ENCODE measurements at regions not wholly inside any gene's neighbourhood (a gene's known extent, or its start where the extent isn't known, plus 50 kb on each side); places are given as distances from the start of the nearest gene placed in this dataset.
"Not testable (repeated sequence)": the region's sequence is repeated elsewhere in the genome, so short reads cannot be mapped to it uniquely, and the experiment has no call there.

DNA sequence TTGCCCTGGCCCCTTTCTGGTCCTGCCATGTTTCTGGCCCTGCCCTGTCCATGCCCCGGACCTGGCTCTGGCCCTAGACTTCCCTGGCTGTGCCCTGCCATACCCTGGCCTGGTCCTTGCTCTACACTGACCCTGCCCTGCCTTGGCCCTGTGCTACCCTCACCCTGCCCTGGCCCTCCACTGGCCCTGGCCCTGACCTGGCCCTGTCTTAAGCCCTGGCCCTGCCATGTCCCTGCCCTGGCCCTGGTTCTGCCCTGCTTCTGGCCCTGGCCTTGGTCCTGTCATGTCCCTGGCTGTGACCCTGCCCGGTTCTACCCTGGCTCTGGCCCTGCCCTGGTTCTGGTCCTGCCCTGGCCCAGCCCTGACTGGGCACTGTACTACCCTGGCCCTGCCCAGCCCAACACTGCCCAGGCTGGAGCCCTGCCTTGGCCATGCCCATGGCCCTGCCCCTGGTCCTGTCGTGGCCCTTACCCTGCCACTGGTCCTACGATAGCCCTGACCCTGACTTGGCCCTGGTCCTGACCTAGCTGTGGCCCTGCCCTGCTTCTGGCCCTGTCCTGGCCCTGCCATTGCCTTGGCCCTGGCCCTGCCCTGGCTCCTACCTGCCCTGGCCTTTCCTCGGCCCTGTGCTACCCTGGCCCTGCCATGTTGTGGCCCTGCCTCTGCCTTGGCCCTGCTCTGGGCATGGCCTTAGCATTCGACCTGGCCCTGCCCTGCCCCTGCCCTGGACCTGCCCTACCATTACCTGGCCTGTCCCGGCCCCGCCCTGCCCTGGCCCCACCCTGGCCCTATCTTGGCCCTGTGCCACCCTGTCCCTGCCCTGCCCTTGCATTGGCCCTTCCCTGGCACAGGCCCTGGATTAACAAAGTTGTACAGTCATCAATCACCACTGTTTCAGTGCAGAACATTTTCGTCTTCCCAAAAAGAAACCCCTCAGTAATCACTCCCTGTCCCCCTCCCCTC is 223.5 kb downstream of the LIPI start:
- not testable (repeated sequence) for H2AFZ ChIP-seq (ENCODE audit: low read length); H3F3A ChIP-seq (ENCODE audit: low read depth); H3K9me2 ChIP-seq (replicated peaks; ENCODE audit: low read depth, low read length); H3K9ac ChIP-seq (ENCODE audit: low read depth, low read length, poor library complexity, severe bottlenecking); H3K4me2 ChIP-seq (ENCODE audit: low read depth, low read length, poor library complexity, severe bottlenecking); H3K4me3 ChIP-seq (ENCODE audit: low read length, poor library complexity, severe bottlenecking); H3K36me3 ChIP-seq (ENCODE audit: insufficient read depth, low read length); H3K9me3 ChIP-seq (ENCODE audit: insufficient read depth, low read depth, low read length); H3K4me1 ChIP-seq (ENCODE audit: insufficient read depth, low read length, poor library complexity, severe bottlenecking); H3K27me3 ChIP-seq (ENCODE audit: insufficient read depth, low read length, poor library complexity, severe bottlenecking); H4K20me1 ChIP-seq (ENCODE audit: insufficient read depth, low read length, poor library complexity, severe bottlenecking); H3K79me2 ChIP-seq (ENCODE audit: insufficient read depth, low read length)

GRCh38 chr21:13985865-13986863 is 224.6 kb downstream of the LIPI start:
- H3K9me3 ChIP-seq (ENCODE audit: insufficient read depth, low read depth, low read length); H3K27me3 ChIP-seq (ENCODE audit: insufficient read depth, low read length, poor library complexity, severe bottlenecking); H3K4me1 ChIP-seq (ENCODE audit: insufficient read depth, low read length, poor library complexity, severe bottlenecking); H3K9ac ChIP-seq (ENCODE audit: low read depth, low read length, poor library complexity, severe bottlenecking); H3F3A ChIP-seq (ENCODE audit: low read depth); H2AFZ ChIP-seq (ENCODE audit: low read length); H3K4me3 ChIP-seq (ENCODE audit: low read length, poor library complexity, severe bottlenecking); H3K9me2 ChIP-seq (replicated peaks; ENCODE audit: low read depth, low read length); H3K4me2 ChIP-seq (ENCODE audit: low read depth, low read length, poor library complexity, severe bottlenecking); H4K20me1 ChIP-seq (ENCODE audit: insufficient read depth, low read length, poor library complexity, severe bottlenecking); H3K79me2 ChIP-seq (ENCODE audit: insufficient read depth, low read length); H3K36me3 ChIP-seq (ENCODE audit: insufficient read depth, low read length): not testable (repeated sequence)

DNA sequence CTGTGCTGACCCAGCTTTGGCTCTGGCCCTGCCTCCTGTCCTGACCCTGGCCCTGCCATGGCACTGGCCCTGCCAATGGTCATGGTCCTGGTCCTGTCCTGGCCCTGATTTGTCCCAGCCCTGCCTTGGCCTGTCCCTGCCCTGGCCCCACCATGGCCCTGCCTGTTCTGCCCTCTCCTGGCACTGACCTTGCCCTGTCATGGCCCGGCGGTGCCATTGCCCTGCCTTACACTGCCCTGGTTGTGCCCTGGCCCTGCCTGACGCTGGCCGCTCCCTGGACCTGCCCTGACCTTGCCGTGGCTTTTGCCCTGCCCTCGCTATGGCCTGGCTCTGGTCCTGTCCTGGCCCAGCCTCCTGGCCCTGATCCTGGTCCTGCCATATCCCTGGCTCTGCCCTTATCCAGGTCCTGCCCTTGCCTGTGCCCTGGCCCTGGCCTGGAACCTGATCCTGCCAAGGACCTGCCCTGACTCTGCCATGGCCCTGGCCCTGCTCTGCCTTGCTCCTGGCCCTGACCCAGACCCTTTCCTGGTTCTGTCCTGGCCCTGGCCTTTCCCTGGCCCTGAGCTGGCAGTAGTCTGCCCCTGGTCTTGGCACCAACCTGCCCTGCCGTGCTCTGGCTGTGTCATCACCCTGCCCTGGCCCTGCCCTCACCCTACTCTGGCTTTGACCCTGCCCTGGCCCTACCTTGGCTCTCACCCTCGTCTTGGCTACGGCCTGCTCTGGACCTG is 225.5 kb downstream of the LIPI start:
- H3K4me3 ChIP-seq (ENCODE audit: low read length, poor library complexity, severe bottlenecking); H2AFZ ChIP-seq (ENCODE audit: low read length); H3K9ac ChIP-seq (ENCODE audit: low read depth, low read length, poor library complexity, severe bottlenecking); H3K4me2 ChIP-seq (ENCODE audit: low read depth, low read length, poor library complexity, severe bottlenecking); H3K9me3 ChIP-seq (ENCODE audit: insufficient read depth, low read depth, low read length); H3F3A ChIP-seq (ENCODE audit: low read depth); H4K20me1 ChIP-seq (ENCODE audit: insufficient read depth, low read length, poor library complexity, severe bottlenecking); H3K36me3 ChIP-seq (ENCODE audit: insufficient read depth, low read length); H3K27me3 ChIP-seq (ENCODE audit: insufficient read depth, low read length, poor library complexity, severe bottlenecking); H3K4me1 ChIP-seq (ENCODE audit: insufficient read depth, low read length, poor library complexity, severe bottlenecking); H3K79me2 ChIP-seq (ENCODE audit: insufficient read depth, low read length); H3K9me2 ChIP-seq (replicated peaks; ENCODE audit: low read depth, low read length): not testable (repeated sequence)

- H3K79me2 ChIP-seq (ENCODE audit: insufficient read depth, low read length); H3K27me3 ChIP-seq (ENCODE audit: insufficient read depth, low read length, poor library complexity, severe bottlenecking); H3K9me3 ChIP-seq (ENCODE audit: insufficient read depth, low read depth, low read length); H3K36me3 ChIP-seq (ENCODE audit: insufficient read depth, low read length); H3K9me2 ChIP-seq (replicated peaks; ENCODE audit: low read depth, low read length); H3K4me1 ChIP-seq (ENCODE audit: insufficient read depth, low read length, poor library complexity, severe bottlenecking); H3K4me3 ChIP-seq (ENCODE audit: low read length, poor library complexity, severe bottlenecking); H3K9ac ChIP-seq (ENCODE audit: low read depth, low read length, poor library complexity, severe bottlenecking); H3F3A ChIP-seq (ENCODE audit: low read depth); H4K20me1 ChIP-seq (ENCODE audit: insufficient read depth, low read length, poor library complexity, severe bottlenecking); H3K4me2 ChIP-seq (ENCODE audit: low read depth, low read length, poor library complexity, severe bottlenecking); H2AFZ ChIP-seq (ENCODE audit: low read length): not testable (repeated sequence)
Measured at GRCh38 chr21:13984728-13985127, 226.0 kb downstream of the LIPI start.

GRCh38 chr21:13981176-13982087 is 229.3 kb downstream of the LIPI start:
- H3K9me3 ChIP-seq (ENCODE audit: insufficient read depth, low read depth, low read length); H3K79me2 ChIP-seq (ENCODE audit: insufficient read depth, low read length); H3K36me3 ChIP-seq (ENCODE audit: insufficient read depth, low read length); H3K9ac ChIP-seq (ENCODE audit: low read depth, low read length, poor library complexity, severe bottlenecking); H3K4me1 ChIP-seq (ENCODE audit: insufficient read depth, low read length, poor library complexity, severe bottlenecking); H2AFZ ChIP-seq (ENCODE audit: low read length); H3K4me3 ChIP-seq (ENCODE audit: low read length, poor library complexity, severe bottlenecking); H3K9me2 ChIP-seq (replicated peaks; ENCODE audit: low read depth, low read length); H3F3A ChIP-seq (ENCODE audit: low read depth); H4K20me1 ChIP-seq (ENCODE audit: insufficient read depth, low read length, poor library complexity, severe bottlenecking); H3K4me2 ChIP-seq (ENCODE audit: low read depth, low read length, poor library complexity, severe bottlenecking); H3K27me3 ChIP-seq (ENCODE audit: insufficient read depth, low read length, poor library complexity, severe bottlenecking): not testable (repeated sequence)

Measured in Loucy (cell line).